ENCODE measurements at regions not wholly inside any gene's neighbourhood (a gene's known extent, or its start where the extent isn't known, plus 50 kb on each side); places are given as distances from the start of the nearest gene placed in this dataset.

DNA sequence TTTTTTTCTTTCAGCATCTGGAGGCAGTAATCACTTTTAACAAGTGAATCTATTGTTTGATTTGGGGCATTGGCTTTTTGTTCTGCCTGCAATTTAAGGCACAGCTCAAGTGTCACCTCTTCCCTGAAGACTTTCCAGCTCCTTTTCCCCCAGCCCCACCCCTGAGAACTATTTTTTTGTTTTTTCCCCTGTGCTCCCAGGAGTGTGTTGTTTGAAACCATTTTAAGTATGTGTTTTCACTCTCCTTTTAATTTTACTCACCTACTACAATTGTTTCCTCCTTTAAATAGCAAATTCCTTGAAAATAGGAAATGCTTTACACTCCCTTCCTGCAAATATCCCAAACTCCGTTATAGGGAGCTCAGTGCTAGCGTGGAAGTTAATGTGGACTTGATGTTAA lies 286.7 kb upstream of the PROK2 start:
- no peak for TF ChIP-seq FOXM1 (IDR thresholded peaks at IDR 0.05; ENCODE audit: low read depth)
- TF ChIP-seq, protein P1, sequence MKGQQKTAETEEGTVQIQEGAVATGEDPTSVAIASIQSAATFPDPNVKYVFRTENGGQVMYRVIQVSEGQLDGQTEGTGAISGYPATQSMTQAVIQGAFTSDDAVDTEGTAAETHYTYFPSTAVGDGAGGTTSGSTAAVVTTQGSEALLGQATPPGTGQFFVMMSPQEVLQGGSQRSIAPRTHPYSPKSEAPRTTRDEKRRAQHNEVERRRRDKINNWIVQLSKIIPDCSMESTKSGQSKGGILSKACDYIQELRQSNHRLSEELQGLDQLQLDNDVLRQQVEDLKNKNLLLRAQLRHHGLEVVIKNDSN (IDR thresholded peaks at IDR 0.05; ENCODE audit: borderline replicate concordance, low read depth) = no peak
- TF ChIP-seq, protein P2, sequence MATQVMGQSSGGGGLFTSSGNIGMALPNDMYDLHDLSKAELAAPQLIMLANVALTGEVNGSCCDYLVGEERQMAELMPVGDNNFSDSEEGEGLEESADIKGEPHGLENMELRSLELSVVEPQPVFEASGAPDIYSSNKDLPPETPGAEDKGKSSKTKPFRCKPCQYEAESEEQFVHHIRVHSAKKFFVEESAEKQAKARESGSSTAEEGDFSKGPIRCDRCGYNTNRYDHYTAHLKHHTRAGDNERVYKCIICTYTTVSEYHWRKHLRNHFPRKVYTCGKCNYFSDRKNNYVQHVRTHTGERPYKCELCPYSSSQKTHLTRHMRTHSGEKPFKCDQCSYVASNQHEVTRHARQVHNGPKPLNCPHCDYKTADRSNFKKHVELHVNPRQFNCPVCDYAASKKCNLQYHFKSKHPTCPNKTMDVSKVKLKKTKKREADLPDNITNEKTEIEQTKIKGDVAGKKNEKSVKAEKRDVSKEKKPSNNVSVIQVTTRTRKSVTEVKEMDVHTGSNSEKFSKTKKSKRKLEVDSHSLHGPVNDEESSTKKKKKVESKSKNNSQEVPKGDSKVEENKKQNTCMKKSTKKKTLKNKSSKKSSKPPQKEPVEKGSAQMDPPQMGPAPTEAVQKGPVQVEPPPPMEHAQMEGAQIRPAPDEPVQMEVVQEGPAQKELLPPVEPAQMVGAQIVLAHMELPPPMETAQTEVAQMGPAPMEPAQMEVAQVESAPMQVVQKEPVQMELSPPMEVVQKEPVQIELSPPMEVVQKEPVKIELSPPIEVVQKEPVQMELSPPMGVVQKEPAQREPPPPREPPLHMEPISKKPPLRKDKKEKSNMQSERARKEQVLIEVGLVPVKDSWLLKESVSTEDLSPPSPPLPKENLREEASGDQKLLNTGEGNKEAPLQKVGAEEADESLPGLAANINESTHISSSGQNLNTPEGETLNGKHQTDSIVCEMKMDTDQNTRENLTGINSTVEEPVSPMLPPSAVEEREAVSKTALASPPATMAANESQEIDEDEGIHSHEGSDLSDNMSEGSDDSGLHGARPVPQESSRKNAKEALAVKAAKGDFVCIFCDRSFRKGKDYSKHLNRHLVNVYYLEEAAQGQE (IDR thresholded peaks at IDR 0.05; ENCODE audit: low read depth, low read length) = no peak
- no peak for TF ChIP-seq GATA2 (CRISPR knock-in tag; IDR thresholded peaks at IDR 0.05)
- TF ChIP-seq JUND (IDR thresholded peaks at IDR 0.05) = no peak
- TF ChIP-seq, protein P3, sequence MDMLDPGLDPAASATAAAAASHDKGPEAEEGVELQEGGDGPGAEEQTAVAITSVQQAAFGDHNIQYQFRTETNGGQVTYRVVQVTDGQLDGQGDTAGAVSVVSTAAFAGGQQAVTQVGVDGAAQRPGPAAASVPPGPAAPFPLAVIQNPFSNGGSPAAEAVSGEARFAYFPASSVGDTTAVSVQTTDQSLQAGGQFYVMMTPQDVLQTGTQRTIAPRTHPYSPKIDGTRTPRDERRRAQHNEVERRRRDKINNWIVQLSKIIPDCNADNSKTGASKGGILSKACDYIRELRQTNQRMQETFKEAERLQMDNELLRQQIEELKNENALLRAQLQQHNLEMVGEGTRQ (IDR thresholded peaks at IDR 0.05; ENCODE audit: borderline replicate concordance, low read depth, low read length) = no peak
- no peak for TF ChIP-seq SMC3 (IDR thresholded peaks at IDR 0.05; ENCODE audit: low read depth, low read length)
- Histone ChIP-seq H3K79me2 (ENCODE audit: insufficient read depth) (no peaks in the 10 kb centered on the region), H3K9me2 (no peaks in the 10 kb centered on the region), H3K4me2 (no peak overlapping the region), H3K4me1 (ENCODE audit: control insufficient read depth in 1 of 2, insufficient read depth in 2 of 2, low read depth in 1 of 2, low read length in 1 of 2) (no peaks in the 10 kb centered on the region), H2AFZ (ENCODE audit: low read depth) (no peak overlapping the region), H3K4me3 (ENCODE audit: low read depth in 2 of 2, low read length in 1 of 2) (no peak overlapping the region), H3K27me3 (ENCODE audit: insufficient read depth) (no peaks in the 10 kb centered on the region; the same call in 1 of the 2 replicates), H3K9me3 (no peaks in the 10 kb centered on the region), H3F3A (replicated peaks; ENCODE audit: insufficient read depth) (no peaks in the 10 kb centered on the region), H4K20me1 (ENCODE audit: insufficient read depth) (no peaks in the 10 kb centered on the region), H3K27ac (ENCODE audit: low read depth in 2 of 2, low read length in 1 of 2) (no peak overlapping the region), H3K9ac (no peak overlapping the region), H3K36me3 (replicated peaks in 1 of 2; ENCODE audit: control insufficient read depth in 1 of 2, insufficient read depth in 2 of 2, low read length in 1 of 2) (no peaks in the 10 kb centered on the region)
- CTCF ChIA-PET = interaction anchor here (0.9 kb wide), 1 partner anchor 9 kb away, joined by 3 read pairs; no protein-coding TSS in a partner anchor
- no peak for DNase-seq
- WGBS (ENCODE audit: low lambda C conversion rate) = 60% methylated on average over 2 of the region's 2 CpGs
- POLR2A ChIA-PET = no interaction called here

DNA sequence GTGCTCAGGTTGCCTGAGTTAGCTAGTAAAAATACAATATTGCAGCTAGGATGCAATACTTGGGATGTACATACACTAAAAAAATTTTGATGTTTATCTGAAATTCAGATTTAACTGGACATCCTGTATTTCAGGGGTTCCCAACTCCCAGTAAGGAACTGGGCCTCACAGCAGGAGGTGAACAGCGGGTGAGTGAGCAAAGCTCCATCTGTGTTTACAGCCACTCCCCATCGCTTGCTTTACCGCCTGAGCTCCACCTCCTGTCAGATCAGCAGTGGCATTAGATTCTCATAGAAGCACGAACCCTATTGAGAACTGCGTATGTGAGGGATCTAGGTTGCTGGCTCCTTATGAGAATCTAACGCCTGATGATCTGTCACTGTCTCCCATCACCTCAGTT lies 285.1 kb upstream of the PROK2 start:
- Histone ChIP-seq H3K36me3 (replicated peaks in 1 of 2; ENCODE audit: control insufficient read depth in 1 of 2, insufficient read depth in 2 of 2, low read length in 1 of 2) (no peaks in the 10 kb centered on the region), H3K4me2 (no peak overlapping the region), H3K79me2 (ENCODE audit: insufficient read depth) (no peaks in the 10 kb centered on the region), H4K20me1 (ENCODE audit: insufficient read depth) (no peaks in the 10 kb centered on the region), H2AFZ (ENCODE audit: low read depth) (no peak overlapping the region), H3K9me3 (no peaks in the 10 kb centered on the region), H3K9ac (no peak overlapping the region), H3F3A (replicated peaks; ENCODE audit: insufficient read depth) (no peaks in the 10 kb centered on the region), H3K27me3 (ENCODE audit: insufficient read depth) (no peaks in the 10 kb centered on the region; the same call in 1 of the 2 replicates), H3K27ac (ENCODE audit: low read depth in 2 of 2, low read length in 1 of 2) (no peak overlapping the region), H3K9me2 (no peaks in the 10 kb centered on the region), H3K4me1 (ENCODE audit: control insufficient read depth in 1 of 2, insufficient read depth in 2 of 2, low read depth in 1 of 2, low read length in 1 of 2) (no peaks in the 10 kb centered on the region), H3K4me3 (ENCODE audit: low read depth in 2 of 2, low read length in 1 of 2) (no peak overlapping the region)
- CTCF ChIA-PET = no interaction called here
- POLR2A ChIA-PET = no interaction called here
- 66% methylated on average over 6 of the region's 6 CpGs for WGBS (ENCODE audit: low lambda C conversion rate)
- no peak for DNase-seq
- TF ChIP-seq NRF1 (IDR thresholded peaks at IDR 0.05; ENCODE audit: low read depth, low read length) (no peak), NFIC (IDR thresholded peaks at IDR 0.05; ENCODE audit: borderline replicate concordance) (no peak), GATA2 (CRISPR knock-in tag; IDR thresholded peaks at IDR 0.05) (no peak), SMC3 (IDR thresholded peaks at IDR 0.05; ENCODE audit: low read depth, low read length) (no peak), CHD2 (IDR thresholded peaks at IDR 0.05; ENCODE audit: low read length, partially characterized antibody) (no peak), SIN3A (IDR thresholded peaks at IDR 0.05; ENCODE audit: borderline replicate concordance, low read depth, low read length) (no peak), RAD21 (IDR thresholded peaks at IDR 0.05; ENCODE audit: low read length) (no peak), RXRA (IDR thresholded peaks at IDR 0.05; ENCODE audit: borderline replicate concordance, low read depth) (no peak)
- TF ChIP-seq, protein P4, sequence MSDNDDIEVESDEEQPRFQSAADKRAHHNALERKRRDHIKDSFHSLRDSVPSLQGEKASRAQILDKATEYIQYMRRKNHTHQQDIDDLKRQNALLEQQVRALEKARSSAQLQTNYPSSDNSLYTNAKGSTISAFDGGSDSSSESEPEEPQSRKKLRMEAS (IDR thresholded peaks at IDR 0.05; ENCODE audit: low read depth) = no peak
